IPS-18c (cell line): ENCODE measurements at regions not wholly inside any gene's neighbourhood (a gene's known extent, or its start where the extent isn't known, plus 50 kb on each side); places are given as distances from the start of the nearest gene placed in this dataset.
"Not testable (repeated sequence)": the region's sequence is repeated elsewhere in the genome, so short reads cannot be mapped to it uniquely, and the experiment has no call there.

Experiments used
- H3K4me3 ChIP-seq: 2 replicates; pipeline ENCODE4 v1.7.0; 2013; ENCODE audit warnings: low read depth, mild to moderate bottlenecking, low read length, moderate library complexity; ENCODE audit not compliant: insufficient read depth
- H3K9me3 ChIP-seq: one replicate; pipeline ENCODE4 v1.6.1; 2013; ENCODE audit warnings: mild to moderate bottlenecking, low read length, moderate library complexity; ENCODE audit not compliant: control insufficient read depth, insufficient read depth

- Histone ChIP-seq H3K4me3 (no peak overlapping the region), H3K9me3 (no peaks in the 10 kb centered on the region)
Observed at GRCh38 chr17:71777048-71777640, 343.7 kb upstream of the SOX9 start.

GRCh38 chr17:71779482-71779881 lies 341.3 kb upstream of the SOX9 start:
- H3K4me3 ChIP-seq = no peak overlapping the region

DNA sequence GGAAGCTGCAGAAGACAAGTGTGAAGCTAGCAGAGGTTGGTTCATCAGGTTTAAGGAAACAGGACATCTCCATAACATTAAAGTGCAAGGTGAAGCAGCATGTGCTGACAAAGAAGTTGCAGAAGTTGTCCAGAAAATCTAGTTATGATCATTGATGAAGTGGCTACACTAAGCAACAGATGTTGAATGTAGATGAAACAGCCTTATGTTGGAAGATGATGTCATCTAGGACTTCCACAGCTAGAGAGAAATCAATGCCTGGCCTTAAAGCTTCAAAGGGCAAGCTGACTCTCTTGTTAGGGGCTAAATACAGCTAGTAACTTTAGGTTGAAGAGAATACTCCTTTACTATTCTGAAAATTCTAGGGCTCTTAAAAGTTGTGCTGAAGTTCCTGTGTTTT lies 340.2 kb upstream of the SOX9 start:
- Histone ChIP-seq H3K9me3 (no peaks in the 10 kb centered on the region), H3K4me3 (no peak overlapping the region)

More at GRCh38 chr17:71779482-71779881, 341.3 kb upstream of the SOX9 start:
- H3K9me3 ChIP-seq = no peaks in the 10 kb centered on the region

DNA sequence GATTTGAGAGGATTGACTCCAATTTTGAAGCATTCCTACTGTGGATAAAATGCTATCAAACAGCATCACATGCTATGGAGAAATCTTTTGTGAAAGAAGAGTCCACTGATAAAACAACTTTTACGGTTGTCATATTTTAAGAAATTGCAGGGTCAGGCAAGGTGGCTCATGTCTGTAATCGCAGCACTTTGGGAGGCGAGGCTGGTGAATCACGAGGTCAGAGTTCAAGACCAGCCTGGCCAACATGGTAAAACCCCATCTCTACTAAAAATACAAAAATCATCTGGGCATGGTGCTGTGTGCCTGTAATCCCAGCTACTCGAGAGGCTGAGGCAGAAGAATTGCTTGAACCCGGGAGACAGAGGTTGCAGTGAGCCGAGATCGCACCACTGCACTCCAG lies 338.8 kb upstream of the SOX9 start:
- not testable (repeated sequence) for H3K4me3 ChIP-seq, H3K9me3 ChIP-seq

DNA sequence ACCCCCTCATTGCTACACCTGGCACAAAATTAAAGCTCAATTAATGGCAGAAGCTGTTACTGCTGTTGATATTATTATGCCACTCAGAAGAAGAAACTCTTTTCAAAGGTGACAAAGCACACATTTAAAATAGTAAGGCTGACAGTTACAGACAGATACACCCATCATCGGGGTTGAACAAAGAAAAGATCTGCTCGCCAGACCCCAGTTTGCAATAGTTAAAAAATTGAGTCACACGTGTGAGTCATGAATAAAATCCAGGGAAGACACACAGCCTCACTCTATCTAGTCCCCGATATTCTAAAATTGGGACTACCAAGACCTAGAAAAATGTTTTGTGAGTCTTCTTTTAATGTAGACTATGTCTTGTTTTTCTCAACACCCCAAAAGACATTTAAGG lies 330.0 kb upstream of the SOX9 start:
- H3K9me3 ChIP-seq = no peaks in the 10 kb centered on the region
- H3K4me3 ChIP-seq = no peak overlapping the region

DNA sequence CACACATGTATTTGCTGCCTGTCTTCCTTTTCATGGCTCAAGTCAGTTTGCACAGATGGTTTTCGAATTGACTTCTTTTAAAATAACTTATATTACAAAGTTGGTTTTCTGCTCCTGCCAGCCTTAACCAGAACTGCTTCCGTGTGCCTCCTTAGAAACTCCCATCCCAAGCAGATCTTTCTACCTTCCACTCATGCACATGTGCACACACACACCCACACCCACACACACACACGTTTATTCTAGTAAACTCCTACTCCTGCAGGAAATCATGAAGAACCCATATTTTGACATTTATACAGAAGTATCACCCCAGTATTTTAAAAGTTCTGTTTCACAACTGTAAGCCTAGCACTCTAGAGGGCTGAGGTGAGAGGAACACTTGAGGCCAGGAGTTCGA lies 329.5 kb upstream of the SOX9 start:
- Histone ChIP-seq H3K9me3 (no peaks in the 10 kb centered on the region), H3K4me3 (no peak overlapping the region)

GRCh38 chr17:71792966-71793365 lies 327.9 kb upstream of the SOX9 start:
- Histone ChIP-seq H3K9me3 (no peaks in the 10 kb centered on the region), H3K4me3 (no peak overlapping the region)

DNA sequence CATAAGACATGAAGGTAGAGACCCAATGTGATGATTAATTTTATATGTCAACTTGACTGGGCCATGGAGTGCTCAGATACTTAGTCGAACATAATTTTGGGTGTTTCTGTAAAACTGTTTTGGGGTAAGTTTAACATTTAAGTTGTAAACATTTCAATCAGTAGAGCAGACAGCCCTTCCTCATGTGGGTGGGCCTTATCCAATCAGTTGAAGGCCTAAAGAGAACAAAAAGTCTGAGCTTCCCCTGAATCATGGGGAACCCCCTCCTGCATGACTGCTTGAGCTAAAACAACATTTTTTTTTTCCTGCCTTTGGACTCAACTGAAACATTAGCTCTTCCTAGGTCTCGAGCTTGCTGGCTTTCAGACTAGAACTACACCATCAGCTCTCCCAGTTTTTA lies 327.3 kb upstream of the SOX9 start:
- H3K9me3 ChIP-seq = no peaks in the 10 kb centered on the region

GRCh38 chr17:71798701-71799100 lies 322.1 kb upstream of the SOX9 start:
- Histone ChIP-seq H3K9me3 (no peaks in the 10 kb centered on the region), H3K4me3 (no peak overlapping the region)

More for the DNA sequence above, 327.3 kb upstream of the SOX9 start:
- H3K4me3 ChIP-seq = no peak overlapping the region

GRCh38 chr17:71799657-71800056 lies 321.2 kb upstream of the SOX9 start:
- no peaks in the 10 kb centered on the region for H3K9me3 ChIP-seq

GRCh38 chr17:71801301-71801700 lies 319.5 kb upstream of the SOX9 start:
- Histone ChIP-seq H3K9me3 (no peaks in the 10 kb centered on the region), H3K4me3 (no peak overlapping the region)

More at GRCh38 chr17:71799657-71800056, 321.2 kb upstream of the SOX9 start:
- no peak overlapping the region for H3K4me3 ChIP-seq

DNA sequence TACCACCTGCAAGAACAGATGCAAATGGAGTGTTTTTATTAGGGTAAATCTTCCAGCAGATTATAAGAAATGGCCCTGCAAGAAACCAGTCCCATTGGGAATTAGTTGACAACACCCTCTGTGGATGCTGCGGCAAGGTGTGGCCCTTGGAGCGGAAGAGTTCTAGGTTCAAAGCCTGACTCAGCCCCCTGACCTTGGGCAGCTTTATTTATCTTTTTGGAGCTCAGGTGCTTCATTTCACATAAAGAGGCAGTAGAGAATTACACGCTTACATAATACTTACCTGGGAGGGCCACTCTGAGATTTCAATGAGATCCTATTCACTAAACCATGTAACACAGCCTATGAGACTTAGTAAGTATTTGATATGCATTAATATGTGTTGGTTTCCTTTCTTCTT lies 318.2 kb upstream of the SOX9 start:
- no peak overlapping the region for H3K4me3 ChIP-seq
- H3K9me3 ChIP-seq = no peaks in the 10 kb centered on the region

GRCh38 chr17:71803656-71804284 lies 317.1 kb upstream of the SOX9 start:
- Histone ChIP-seq H3K4me3 (no peak overlapping the region), H3K9me3 (no peaks in the 10 kb centered on the region)

DNA sequence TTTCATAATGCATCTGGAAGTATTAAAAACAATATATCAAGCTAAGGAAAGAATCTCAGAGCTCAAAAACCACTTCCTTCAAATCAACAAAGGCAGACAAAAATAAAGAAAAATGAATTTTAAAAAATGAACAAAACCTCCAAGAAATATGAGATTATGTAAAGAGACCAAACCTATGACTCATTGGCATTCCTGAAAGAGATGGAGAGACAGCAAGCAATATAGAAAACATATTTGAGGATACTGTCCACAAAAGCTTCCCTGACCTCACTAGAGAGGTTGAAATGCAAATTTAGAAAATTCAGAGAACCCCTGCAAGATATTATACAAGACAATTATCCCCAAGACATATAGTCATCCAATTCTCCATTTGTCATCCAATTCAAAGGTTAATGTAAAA lies 311.3 kb upstream of the SOX9 start:
- H3K9me3 ChIP-seq = no peaks in the 10 kb centered on the region
- no peak overlapping the region for H3K4me3 ChIP-seq

- not testable (repeated sequence) for H3K4me3 ChIP-seq, H3K9me3 ChIP-seq
Observed at GRCh38 chr17:71813861-71814260, 307.0 kb upstream of the SOX9 start.

- no peaks in the 10 kb centered on the region for H3K9me3 ChIP-seq
- no peak overlapping the region for H3K4me3 ChIP-seq
Observed at GRCh38 chr17:71821511-71821910, 299.3 kb upstream of the SOX9 start.

DNA sequence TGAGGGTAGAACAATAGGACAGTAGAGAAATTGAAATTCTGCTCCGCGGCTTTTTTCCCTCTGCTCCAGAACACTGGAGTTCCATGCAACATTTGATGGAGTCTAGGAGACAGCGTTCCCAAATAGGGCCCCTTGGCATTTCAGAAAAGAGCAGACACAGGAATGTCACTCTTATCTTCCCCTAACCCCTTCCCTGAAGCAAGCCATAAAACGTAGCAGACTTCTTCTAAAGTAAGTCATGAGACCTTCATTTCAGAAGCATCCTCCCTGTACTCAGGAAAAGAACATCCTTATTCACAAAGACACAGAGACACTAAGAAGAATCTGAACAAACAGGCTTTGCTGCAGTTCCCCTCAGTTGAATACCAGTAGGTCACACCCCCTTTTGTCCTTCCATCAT lies 296.1 kb upstream of the SOX9 start:
- no peaks in the 10 kb centered on the region for H3K9me3 ChIP-seq
- no peak overlapping the region for H3K4me3 ChIP-seq

GRCh38 chr17:71825687-71826086 lies 295.1 kb upstream of the SOX9 start:
- H3K4me3 ChIP-seq = no peak overlapping the region

DNA sequence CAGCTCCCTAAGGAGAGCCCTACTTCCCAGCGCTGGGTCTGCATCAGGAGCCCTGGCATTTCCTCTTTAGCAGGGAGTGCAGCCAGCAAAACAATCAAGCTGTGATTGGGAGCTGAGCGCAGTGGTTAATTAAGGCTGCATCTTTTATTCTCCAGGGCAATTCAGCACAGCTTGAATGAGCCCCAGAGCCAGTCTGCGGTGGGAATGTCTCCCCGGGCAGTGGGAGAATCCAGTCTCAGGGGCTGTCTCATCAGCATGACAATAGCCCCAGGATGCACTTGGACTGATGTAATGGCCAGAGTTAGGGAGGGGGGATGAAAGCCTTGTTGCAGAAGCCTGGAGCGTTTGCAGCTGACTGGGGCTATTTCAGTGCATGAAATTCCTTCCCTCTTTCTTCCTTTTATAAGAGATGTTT lies 292.6 kb upstream of the SOX9 start:
- H3K4me3 ChIP-seq = no peak overlapping the region

More at GRCh38 chr17:71825687-71826086, 295.1 kb upstream of the SOX9 start:
- no peaks in the 10 kb centered on the region for H3K9me3 ChIP-seq

More for the DNA sequence above, 292.6 kb upstream of the SOX9 start:
- H3K9me3 ChIP-seq = no peaks in the 10 kb centered on the region
